ENCODE measurements at regions not wholly inside any gene's neighbourhood (a gene's known extent, or its start where the extent isn't known, plus 50 kb on each side); places are given as distances from the start of the nearest gene placed in this dataset.

DNA sequence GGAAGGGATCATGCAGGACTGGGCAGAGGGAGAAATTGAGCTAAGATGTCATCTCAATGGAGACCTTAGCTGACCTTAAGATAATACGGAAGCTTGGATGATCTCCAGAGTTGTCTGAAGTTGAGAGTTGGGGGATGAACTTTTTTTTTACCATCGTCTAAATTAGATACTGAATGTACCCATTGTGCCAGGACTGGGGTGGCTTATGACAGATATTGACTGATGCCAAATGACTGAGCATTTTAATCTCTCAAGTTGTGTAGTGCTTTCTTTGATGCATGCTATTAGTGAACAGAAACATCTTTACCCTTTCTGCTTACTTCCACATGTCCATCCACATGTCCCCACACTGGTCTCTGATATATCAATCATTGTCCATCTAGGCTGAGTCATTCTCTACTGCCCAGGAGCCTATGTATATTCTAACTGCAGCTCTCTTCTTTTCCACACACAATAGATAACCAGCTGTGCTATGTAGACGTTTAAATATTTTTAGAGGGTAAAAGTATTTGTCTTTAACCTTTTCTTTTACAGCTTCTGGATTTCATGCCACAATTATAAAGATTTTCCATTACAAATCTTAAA is 60.2 kb upstream of the ZKSCAN2 start:
- H4K20me1 ChIP-seq (ENCODE audit: control insufficient read depth, insufficient read depth), result no peaks in the 10 kb centered on the region
- DNase-seq (ENCODE audit: low read depth, low spot score), result no peak
- H3K4me1 ChIP-seq (ENCODE audit: control insufficient read depth, insufficient read depth, low read length), result no peaks in the 10 kb centered on the region
- ATAC-seq, result no peak
- ChIA-PET POLR2A (no interaction called here), SMC1A (ENCODE audit: uncharacterized antibody, unreplicated experiment) (no interaction called here), RAD21 (ENCODE audit: unreplicated experiment) (no interaction called here), CTCF (no interaction called here)
- TF ChIP-seq KDM1A (IDR thresholded peaks at IDR 0.05; ENCODE audit: borderline replicate concordance) (no peak), WRNIP1 (IDR thresholded peaks at IDR 0.05; ENCODE audit: borderline replicate concordance, low read depth, low read length) (no peak), POLR2AphosphoS2 (IDR thresholded peaks at IDR 0.05; ENCODE audit: low read depth, low read length) (no peak), TBL1XR1 (IDR thresholded peaks at IDR 0.05; ENCODE audit: low read depth, low read length) (no peak), ZSCAN29 (IDR thresholded peaks at IDR 0.05) (no peak), ZNF217 (IDR thresholded peaks at IDR 0.05) (no peak), BCL11A (IDR thresholded peaks at IDR 0.05; ENCODE audit: low read depth, low read length) (no peak), POU2F2 (IDR thresholded peaks at IDR 0.05; ENCODE audit: borderline replicate concordance, low read depth, low read length) (no peak), MEF2A (IDR thresholded peaks at IDR 0.05; ENCODE audit: insufficient read depth, low read depth, low read length) (no peak), MTA3 (IDR thresholded peaks at IDR 0.05; ENCODE audit: borderline replicate concordance, low read length) (no peak), JUNB (IDR thresholded peaks at IDR 0.05) (no peak), SRF (IDR thresholded peaks at IDR 0.05; ENCODE audit: low read depth in 2 of 2, low read length in 2 of 2) (no peak)
- in situ Hi-C loops (cut with MboI), result no loop called here
- H3K4me2 ChIP-seq (ENCODE audit: control insufficient read depth, insufficient read depth), result no peak overlapping the region
- 34% methylated on average over 3 of the region's 3 CpGs for WGBS (ENCODE audit: insufficient coverage, insufficient replicate concordance, low lambda C conversion rate, missing lambda C conversion rate)
- H3K9me3 ChIP-seq (replicated peaks; ENCODE audit: control insufficient read depth, insufficient read depth, low read length), result no peaks in the 10 kb centered on the region; the same call in 2 of the 3 replicates
- H3K4me3 ChIP-seq, result no peak overlapping the region
- H3K9ac ChIP-seq (ENCODE audit: control insufficient read depth, insufficient read depth, low read length), result no peak overlapping the region
- FAIRE-seq, result no peak
- no TSS peak for BruUV-seq (replicated peaks)
- H3K27me3 ChIP-seq (replicated peaks in 1 of 2; ENCODE audit: control insufficient read depth in 2 of 2, insufficient read depth in 2 of 2, low read length in 1 of 2), result no peaks in the 10 kb centered on the region
- no peaks in the 10 kb centered on the region for H3K36me3 ChIP-seq (ENCODE audit: control insufficient read depth in 2 of 2, insufficient read depth in 2 of 2, low read length in 1 of 2)
- no peak overlapping the region for H3K27ac ChIP-seq (ENCODE audit: control insufficient read depth, insufficient read depth)
- no peak overlapping the region for H2AFZ ChIP-seq (ENCODE audit: control insufficient read depth, low read depth, low read length)
- intact Hi-C loops (cut with micrococcal nuclease; ENCODE audit: unreplicated experiment), result no loop called here
- no peaks in the 10 kb centered on the region for H3K79me2 ChIP-seq (ENCODE audit: control insufficient read depth, insufficient read depth, low read length)

Measured in GM12878 (cell line).